ENCODE measurements at regions not wholly inside any gene's neighbourhood (a gene's known extent, or its start where the extent isn't known, plus 50 kb on each side); places are given as distances from the start of the nearest gene placed in this dataset.

DNA sequence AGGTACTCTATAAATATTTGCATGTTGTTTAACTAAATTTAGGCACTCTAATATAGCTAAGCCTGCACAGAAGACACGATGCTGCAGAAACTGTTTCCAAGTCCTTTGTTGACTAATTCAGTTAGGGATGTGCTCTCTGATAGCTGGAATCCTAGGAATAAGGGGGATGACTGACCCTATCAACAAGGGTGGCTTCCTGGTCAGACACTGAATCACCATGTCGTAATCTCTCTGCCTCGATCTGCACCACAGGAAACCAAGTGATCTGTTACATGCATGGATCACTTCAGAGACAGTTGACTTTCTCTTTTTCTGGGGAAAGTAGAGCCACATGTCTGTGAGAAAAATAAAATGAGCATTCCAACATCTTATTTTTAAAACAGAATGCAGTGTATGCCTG lies 169.1 kb downstream of the GUCY2F start:
- DNase-seq (ENCODE audit: low read depth) = no peak

GRCh38 chrX:109310031-109310430 lies 171.9 kb downstream of the GUCY2F start:
- no peak for DNase-seq (ENCODE audit: low read depth)

- DNase-seq (ENCODE audit: low read depth) = no peak
Observed at GRCh38 chrX:109301177-109301576, 180.7 kb downstream of the GUCY2F start.

DNA sequence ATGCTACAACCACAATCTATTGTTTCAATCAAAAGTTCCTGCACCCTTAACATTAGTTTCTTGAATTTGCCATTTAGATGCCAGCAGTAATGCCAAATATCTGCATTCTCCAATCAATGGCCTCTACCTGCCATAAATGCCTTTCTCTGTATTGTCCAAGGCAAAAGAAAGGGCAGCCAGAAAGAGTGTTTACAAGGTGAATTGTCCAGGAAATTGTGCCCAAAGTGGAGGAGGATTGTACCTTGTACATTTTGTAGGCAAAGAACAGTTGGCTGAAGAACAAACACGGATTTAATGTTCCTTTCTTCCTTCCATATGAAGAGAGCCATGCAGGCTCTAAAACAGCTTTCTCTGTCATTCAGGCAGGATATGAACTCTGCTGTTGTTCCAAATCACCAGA lies 181.5 kb downstream of the GUCY2F start:
- DNase-seq (ENCODE audit: low read depth) = no peak

DNA sequence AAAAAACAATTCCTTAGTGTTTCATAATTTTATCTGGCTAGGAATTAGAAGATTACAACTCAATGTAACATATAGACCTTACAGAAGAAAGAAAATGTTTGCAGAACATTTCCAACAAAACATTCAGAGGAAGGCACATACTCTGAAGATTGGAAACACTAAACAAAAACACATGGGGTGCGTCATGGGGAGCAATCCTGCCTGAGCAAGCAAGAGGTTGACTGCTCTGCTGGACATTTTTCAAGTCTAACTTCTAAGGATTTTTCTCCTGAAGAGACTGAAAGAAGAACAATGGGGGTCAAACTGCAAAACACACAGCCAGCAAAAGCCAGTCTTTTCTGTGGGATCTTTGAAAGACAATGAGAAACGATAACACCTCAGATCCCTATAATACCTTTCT lies 182.8 kb downstream of the GUCY2F start:
- DNase-seq (ENCODE audit: low read depth) = no peak

DNA sequence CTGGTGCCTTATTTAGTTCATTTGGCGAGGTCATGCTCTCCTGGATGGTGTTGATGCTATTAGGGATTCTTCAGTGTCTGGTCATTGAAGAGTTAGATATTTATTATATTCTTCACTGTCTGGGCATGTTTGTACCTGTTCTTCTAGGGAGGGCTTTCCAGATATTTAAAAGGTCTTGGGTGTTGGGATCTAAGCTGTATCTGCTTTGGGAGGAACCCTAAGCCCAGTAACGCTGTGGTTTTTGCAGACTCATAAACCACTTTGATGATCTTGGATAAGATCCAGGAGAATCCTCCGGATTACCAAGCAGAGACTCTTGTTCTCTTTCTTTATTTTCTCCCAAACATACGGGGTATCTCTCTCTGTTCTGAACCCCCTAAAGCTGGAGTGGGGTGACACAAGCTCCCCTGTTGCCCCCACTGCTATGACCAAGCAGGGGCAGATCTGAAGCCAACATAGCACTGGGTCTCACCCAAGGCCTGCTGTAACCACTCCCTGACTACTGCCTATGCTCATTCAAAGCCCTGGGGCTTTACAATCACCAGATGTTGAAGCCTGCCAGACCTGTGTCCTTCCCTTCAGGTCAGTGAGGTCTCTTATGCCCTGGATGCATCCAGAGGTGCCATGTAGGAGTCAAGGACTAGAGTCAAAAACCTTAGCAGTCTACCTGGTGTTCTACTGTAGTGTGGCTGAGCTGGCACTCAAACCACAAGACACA lies 187.6 kb downstream of the GUCY2F start:
- DNase-seq (ENCODE audit: low read depth) = no peak

GRCh38 chrX:109283870-109284269 lies 198.0 kb downstream of the GUCY2F start:
- DNase-seq (ENCODE audit: low read depth) = no peak

DNA sequence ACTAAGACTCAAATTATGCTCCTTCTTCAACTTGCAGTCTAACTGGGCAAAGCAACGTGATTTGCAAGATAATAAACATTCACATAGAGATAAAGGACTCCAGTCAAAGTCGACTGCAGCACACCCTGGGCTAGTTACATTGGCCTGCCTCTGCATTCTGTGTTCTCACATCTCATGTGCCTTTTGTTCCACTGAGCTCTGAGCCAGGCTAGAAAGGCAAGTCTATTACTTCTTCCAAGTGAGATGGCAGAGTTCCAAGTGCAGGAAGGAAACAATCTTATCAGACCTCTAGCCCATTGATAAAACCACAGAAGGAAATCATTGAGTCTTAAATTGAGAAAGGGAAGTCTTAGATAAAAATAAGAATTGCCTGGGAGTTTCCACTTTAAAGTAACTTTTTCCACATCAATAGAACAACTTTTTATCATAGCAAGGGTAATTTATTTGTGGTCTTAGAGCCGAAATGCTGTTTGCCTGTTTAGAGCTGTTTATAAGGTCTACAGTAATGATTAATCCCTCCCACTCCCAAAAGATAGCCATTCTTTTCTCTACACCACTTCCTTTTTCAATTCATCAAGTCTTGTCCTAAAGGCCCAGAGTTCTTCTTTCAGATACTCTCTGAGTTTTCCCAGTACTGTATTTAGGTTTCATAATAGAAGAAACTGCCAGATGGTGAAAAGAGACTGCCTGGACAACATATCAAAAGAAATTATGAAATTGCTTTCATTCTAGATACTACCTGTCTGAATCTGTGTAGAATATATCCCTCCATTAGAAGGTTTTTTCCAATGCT lies 200.2 kb downstream of the GUCY2F start:
- DNase-seq (ENCODE audit: low read depth) = no peak

GRCh38 chrX:109274806-109275205 lies 207.1 kb downstream of the GUCY2F start:
- DNase-seq (ENCODE audit: low read depth) = no peak

DNA sequence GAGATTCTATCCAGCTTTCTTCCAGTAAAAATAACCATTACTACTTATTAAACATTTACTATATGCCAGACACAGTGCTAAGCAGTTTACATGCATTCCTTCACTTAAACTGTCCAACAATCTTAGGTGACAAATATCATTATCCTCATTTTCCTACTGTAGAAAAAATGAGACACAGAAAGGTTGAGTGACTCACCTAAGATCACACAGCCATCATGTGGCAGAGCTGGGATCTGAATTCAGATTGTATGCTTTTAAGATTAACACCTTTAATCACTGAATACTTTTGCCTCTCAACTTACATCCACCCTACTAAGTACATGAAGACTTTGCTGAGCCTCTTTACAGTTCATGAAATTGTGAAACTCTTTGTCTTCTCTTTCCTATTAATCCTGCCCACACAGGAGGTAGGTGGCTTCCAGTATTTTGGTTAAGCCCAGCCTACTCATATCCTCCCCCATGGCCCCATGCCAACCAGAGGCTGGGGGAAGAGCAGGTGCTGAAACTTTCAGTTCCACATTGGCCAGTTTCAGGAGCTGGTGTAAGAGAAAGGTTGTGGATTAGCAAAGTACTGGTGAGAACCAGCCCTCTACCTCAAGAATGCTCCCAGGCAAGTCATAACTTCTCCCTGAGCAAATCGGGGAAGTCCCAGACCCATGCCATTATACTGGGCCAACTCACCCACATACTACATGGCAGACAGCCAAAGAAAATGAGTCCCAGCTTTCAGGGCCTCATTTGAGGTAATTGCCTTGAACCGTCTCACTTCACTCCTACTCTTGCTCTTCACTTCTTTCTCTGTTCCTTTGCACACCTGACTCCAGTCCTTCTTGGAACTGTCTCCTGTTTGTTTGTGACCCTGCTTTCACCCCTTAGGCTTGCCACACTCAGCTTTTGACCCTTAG lies 211.1 kb downstream of the GUCY2F start:
- DNase-seq (ENCODE audit: low read depth) = peak; percentile 8

DNA sequence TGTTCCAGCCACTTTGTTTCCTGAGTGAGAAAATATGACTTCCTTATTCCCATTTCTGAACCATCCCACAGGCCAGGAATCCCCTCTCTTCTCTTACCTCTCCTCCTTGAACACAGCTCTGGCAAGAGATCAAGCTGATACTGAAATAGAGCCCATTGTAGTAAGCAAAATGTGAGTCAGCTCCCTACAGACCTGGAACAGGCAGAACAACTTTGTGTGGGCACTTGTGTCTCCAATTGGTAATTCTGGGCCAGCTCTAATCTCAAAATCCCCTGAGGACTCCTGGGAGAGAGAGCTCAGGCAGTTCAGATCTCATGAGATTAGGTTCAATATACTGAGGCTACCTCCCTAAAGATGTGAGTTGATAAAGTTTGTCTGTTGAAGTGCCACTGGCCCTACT lies 213.5 kb downstream of the GUCY2F start:
- no peak for DNase-seq (ENCODE audit: low read depth)

GRCh38 chrX:109266034-109266433 lies 215.9 kb downstream of the GUCY2F start:
- no peak for DNase-seq (ENCODE audit: low read depth)

- no peak for DNase-seq (ENCODE audit: low read depth)
Observed at GRCh38 chrX:109264878-109265277, 217.0 kb downstream of the GUCY2F start.

DNA sequence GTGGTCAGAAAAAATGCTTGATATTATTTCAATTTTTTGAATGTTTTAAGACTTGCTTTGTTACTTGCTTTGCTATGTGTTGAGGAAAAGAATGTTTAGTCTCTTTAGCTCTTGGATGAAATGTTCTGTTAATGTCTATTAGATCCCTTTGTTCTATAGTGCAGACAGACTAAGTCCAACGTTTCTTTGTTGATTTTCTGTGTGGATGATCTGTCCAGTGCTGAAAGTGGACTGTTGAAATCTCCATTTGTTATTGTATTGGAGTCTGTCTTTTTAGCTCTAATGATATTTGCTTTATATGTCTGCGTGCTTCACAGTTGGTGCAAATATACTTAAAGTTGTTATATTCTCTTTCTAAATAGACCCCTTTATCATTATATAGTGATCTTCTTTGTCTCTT lies 220.6 kb downstream of the GUCY2F start:
- DNase-seq (ENCODE audit: low read depth) = no peak

DNA sequence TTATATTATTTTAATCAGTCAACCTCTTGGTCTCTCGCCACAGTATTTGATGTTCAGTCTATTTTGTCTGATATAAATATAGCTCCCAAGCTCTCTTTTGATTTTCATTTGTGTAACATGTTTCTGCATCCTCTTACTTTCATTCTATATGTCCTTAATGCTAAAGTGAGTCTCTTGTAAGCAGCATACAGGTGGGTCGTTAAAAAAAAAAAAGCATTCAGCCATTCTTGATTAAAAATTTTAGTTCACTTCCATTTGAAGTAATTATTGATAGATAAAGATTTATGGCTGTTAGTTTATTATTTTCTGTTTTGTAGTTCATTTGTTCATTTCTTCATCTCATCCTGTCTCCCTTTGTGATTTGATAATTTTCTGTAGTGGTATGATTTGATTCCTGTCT lies 229.1 kb downstream of the GUCY2F start:
- no peak for DNase-seq (ENCODE audit: low read depth)

GRCh38 chrX:109218761-109219160 lies 263.1 kb downstream of the GUCY2F start:
- DNase-seq (ENCODE audit: low read depth) = no peak

DNA sequence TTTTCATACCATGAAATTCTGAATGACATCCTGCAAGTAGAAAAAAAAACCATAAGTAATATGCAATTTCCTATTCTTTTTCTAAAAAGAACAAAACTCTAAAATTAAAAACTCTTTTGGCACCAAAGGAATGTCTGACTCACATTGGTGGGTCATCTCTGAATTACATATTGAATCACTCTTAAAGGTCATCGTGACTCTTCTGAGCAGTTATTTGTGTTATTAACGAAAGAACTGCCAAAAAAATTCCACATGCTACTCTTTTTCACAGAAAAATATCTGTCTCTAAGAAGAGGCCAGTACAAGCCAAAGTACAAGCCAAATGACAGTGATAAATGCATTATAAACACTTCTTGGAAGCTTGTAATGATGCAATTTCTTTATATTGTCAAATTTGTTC lies 282.2 kb downstream of the GUCY2F start:
- no peak for DNase-seq (ENCODE audit: low read depth)

- DNase-seq (ENCODE audit: low read depth) = no peak
Observed at GRCh38 chrX:109190542-109190941, 291.3 kb downstream of the GUCY2F start.

- DNase-seq (ENCODE audit: low read depth) = no peak
Observed at GRCh38 chrX:109187473-109188168, 294.3 kb downstream of the GUCY2F start.

DNA sequence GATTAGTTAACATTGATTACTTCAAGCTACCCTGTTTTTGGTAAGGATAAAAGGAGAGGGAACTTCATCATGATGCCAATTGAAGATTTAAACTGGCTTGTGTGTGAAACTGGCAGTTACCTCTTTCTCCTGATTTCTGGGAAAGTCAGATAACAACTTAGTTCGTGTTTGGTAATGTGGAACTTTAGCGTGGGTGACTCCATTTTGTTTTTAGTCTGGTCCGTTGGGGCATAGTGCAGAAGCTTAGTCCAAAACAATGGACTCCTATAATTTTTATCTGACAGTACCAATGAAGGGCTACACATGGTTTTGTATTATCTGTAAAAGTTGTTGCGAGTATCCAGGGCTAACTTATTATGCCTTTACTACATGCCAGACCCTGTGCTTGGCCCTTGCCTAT lies 294.9 kb downstream of the GUCY2F start:
- no peak for DNase-seq (ENCODE audit: low read depth)

GRCh38 chrX:109184506-109185139 lies 297.3 kb downstream of the GUCY2F start:
- no peak for DNase-seq (ENCODE audit: low read depth)
